DMS153 (cell line): ENCODE measurements at regions not wholly inside any gene's neighbourhood (a gene's known extent, or its start where the extent isn't known, plus 50 kb on each side); places are given as distances from the start of the nearest gene placed in this dataset.

Experiments used
- DNase-seq: peaks from one replicate; lab custom pipeline; 2025; lab: John Stamatoyannopoulos, UW

GRCh38 chrX:107560980-107561379 is 67.3 kb upstream of the PRPS1 start:
- no peak for DNase-seq

GRCh38 chrX:107561468-107562215 is 66.7 kb upstream of the PRPS1 start:
- no peak for DNase-seq

- DNase-seq, result no peak
These were observed 65.8 kb upstream of the PRPS1 start for GRCh38 chrX:107562482-107562881.

- DNase-seq, result no peak
These were observed 64.5 kb upstream of the PRPS1 start for GRCh38 chrX:107563824-107564223.

- no peak for DNase-seq
These were observed 63.3 kb upstream of the PRPS1 start for GRCh38 chrX:107565015-107565414.

- peak; percentile 22 for DNase-seq
These were observed 62.2 kb upstream of the PRPS1 start for GRCh38 chrX:107565931-107566603.

GRCh38 chrX:107566604-107567262 is 61.6 kb upstream of the PRPS1 start:
- DNase-seq, result no peak

- no peak for DNase-seq
These were observed 60.9 kb upstream of the PRPS1 start for GRCh38 chrX:107567370-107567769.

GRCh38 chrX:107571296-107571998 is 56.9 kb upstream of the PRPS1 start:
- no peak for DNase-seq

GRCh38 chrX:107573016-107573415 is 55.3 kb upstream of the PRPS1 start:
- no peak for DNase-seq

- DNase-seq, result no peak
These were observed 54.1 kb upstream of the PRPS1 start for GRCh38 chrX:107574054-107574683.

- DNase-seq, result no peak
These were observed 53.6 kb upstream of the PRPS1 start for GRCh38 chrX:107574711-107575110.

- DNase-seq, result no peak
These were observed 51.9 kb upstream of the PRPS1 start for GRCh38 chrX:107576392-107576791.

- DNase-seq, result no peak
These were observed 51.5 kb upstream of the PRPS1 start for GRCh38 chrX:107576841-107577240.

- no peak for DNase-seq
These were observed 50.4 kb upstream of the PRPS1 start for GRCh38 chrX:107577933-107578332.
